PC-9 (cell line): ENCODE measurements at regions not wholly inside any gene's neighbourhood (a gene's known extent, or its start where the extent isn't known, plus 50 kb on each side); places are given as distances from the start of the nearest gene placed in this dataset.

ENCODE experiments used
- BruUV-seq: library from RNA; stranded (reverse); fragments of 400-500 nt; replicated peaks from 2 replicates; lab custom pipeline; 2021; lab: Mats Ljungman, UMichigan
- CTCF ChIA-PET: fragments of 300-600 bp; sonication (Branson Sonifier 250); formaldehyde crosslinking; loops from one replicate; lab custom pipeline; 2022; ENCODE audit warnings: antibody characterized with exemption; lab: Charles Lee
- POLR2A ChIA-PET: fragments of 300-600 bp; sonication (Branson Sonifier 250); formaldehyde crosslinking; loops from one replicate; lab custom pipeline; 2022; ENCODE audit warnings: antibody characterized with exemption; ENCODE audit not compliant: unreplicated experiment; lab: Charles Lee
- DNase-seq, 2 experiments: peaks; one replicate each; pipeline versions ENCODE4 v3.0.0 to v3.0.0-alpha.2; 2015 to 2022; ENCODE audit warnings: mixed read lengths in 1 of 2
- H2AFZ ChIP-seq: fragments of 200-600 bp; sonication (generic); 2 replicates; pipeline ENCODE4 v1.8.1; 2017; ENCODE audit warnings: antibody characterized with exemption
- H3F3A ChIP-seq: fragments of 200-600 bp; sonication (generic); 2 replicates; pipeline ENCODE4 v1.8.1; 2017; ENCODE audit warnings: antibody characterized with exemption, mild to moderate bottlenecking, low read depth; ENCODE audit not compliant: insufficient read depth
- H3K27ac ChIP-seq: fragments of 200-600 bp; sonication (generic); 2 replicates; pipeline ENCODE4 v1.6.1; 2016; ENCODE audit warnings: mixed run types
- H3K27me3 ChIP-seq: fragments of 200-600 bp; sonication (generic); 2 replicates; pipeline ENCODE4 v1.6.1; 2016; ENCODE audit warnings: low read depth, mixed run types; ENCODE audit not compliant: insufficient read depth
- H3K36me3 ChIP-seq: fragments of 200-600 bp; sonication (generic); 2 replicates; pipeline ENCODE4 v1.6.1; 2016; ENCODE audit warnings: low read depth, mixed run types
- H3K4me1 ChIP-seq: fragments of 200-600 bp; sonication (generic); replicated peaks from 2 replicates; pipeline ENCODE4 v1.6.1; 2016; ENCODE audit warnings: mixed run types; ENCODE audit not compliant: insufficient read depth
- H3K4me2 ChIP-seq: fragments of 200-600 bp; sonication (generic); 2 replicates; pipeline ENCODE4 v1.6.1; 2017; ENCODE audit warnings: mixed run types
- H3K4me3 ChIP-seq: fragments of 200-600 bp; sonication (generic); 2 replicates; pipeline ENCODE4 v1.6.1; 2016; ENCODE audit warnings: mixed run types
- H3K79me2 ChIP-seq: fragments of 200-600 bp; sonication (generic); 2 replicates; pipeline ENCODE4 v1.6.1; 2017; ENCODE audit warnings: low read depth, mixed run types
- H3K9me2 ChIP-seq: fragments of 200-600 bp; sonication (generic); 2 replicates; pipeline ENCODE4 v1.8.1; 2017; ENCODE audit warnings: mild to moderate bottlenecking; ENCODE audit not compliant: insufficient read depth
- H3K9me3 ChIP-seq: fragments of 200-600 bp; sonication (generic); 2 replicates; pipeline ENCODE4 v1.8.1; 2016; ENCODE audit warnings: low read depth; ENCODE audit not compliant: insufficient read depth
- H4K20me1 ChIP-seq: fragments of 200-600 bp; sonication (generic); 2 replicates; pipeline ENCODE4 v1.8.1; 2017; ENCODE audit not compliant: insufficient read depth
- CTCF ChIP-seq: fragments of 200-600 bp; sonication (generic); conservative IDR thresholded peaks from 2 replicates; pipeline ENCODE4 v1.6.1; 2017; ENCODE audit warnings: mixed run types, antibody characterized with exemption, mild to moderate bottlenecking, moderate library complexity
- EZH2 ChIP-seq: fragments of 200-600 bp; sonication (generic); IDR thresholded peaks from 2 replicates; pipeline ENCODE4 v1.8.0; 2017; ENCODE audit warnings: antibody characterized with exemption, low read depth
- intact Hi-C: fragments of 100-400 bp; cut with micrococcal nuclease; formaldehyde crosslinking; loops from one replicate; pipeline ENCODE4 v1.10.0; 2022; ENCODE audit not compliant: unreplicated experiment

- Histone ChIP-seq H3F3A (no peaks in the 10 kb centered on the region), H3K4me1 (no peaks in the 10 kb centered on the region), H4K20me1 (no peaks in the 10 kb centered on the region), H3K9me3 (no peaks in the 10 kb centered on the region), H3K4me2 (no peak overlapping the region), H3K27me3 (no peaks in the 10 kb centered on the region), H3K9me2 (no peaks in the 10 kb centered on the region), H3K4me3 (no peak overlapping the region), H3K36me3 (no peaks in the 10 kb centered on the region), H3K27ac (no peak overlapping the region), H3K79me2 (no peaks in the 10 kb centered on the region), H2AFZ (no peak overlapping the region)
- intact Hi-C loops, result no loop called here
- POLR2A ChIA-PET, result no interaction called here
- CTCF ChIA-PET, result no interaction called here
- DNase-seq, result no peak
- no TSS peak for BruUV-seq
- TF ChIP-seq EZH2, result no peak
- no peak for TF ChIP-seq CTCF
Measured at GRCh38 chr11:29847219-29847618, 169.6 kb downstream of the KCNA4 start.

- DNase-seq, result no peak
- TF ChIP-seq EZH2 (no peak), CTCF (no peak)
- CTCF ChIA-PET, result no interaction called here
- Histone ChIP-seq H3K27ac (no peak overlapping the region), H3K4me2 (no peak overlapping the region), H3K4me3 (no peak overlapping the region), H3K9me2 (0 out of 2 replicates have a peak, but pooled peaks cover 4% of the 10 kb centered on the region), H2AFZ (no peak overlapping the region), H3K27me3 (no peaks in the 10 kb centered on the region), H3F3A (no peaks in the 10 kb centered on the region), H3K9me3 (no peaks in the 10 kb centered on the region), H3K36me3 (no peaks in the 10 kb centered on the region), H4K20me1 (no peaks in the 10 kb centered on the region), H3K4me1 (no peaks in the 10 kb centered on the region), H3K79me2 (no peaks in the 10 kb centered on the region)
- no TSS peak for BruUV-seq
- intact Hi-C loops, result no loop called here
- POLR2A ChIA-PET, result no interaction called here
Measured at GRCh38 chr11:29844701-29845379, 172.0 kb downstream of the KCNA4 start.

GRCh38 chr11:29844031-29844430 is 172.8 kb downstream of the KCNA4 start:
- Histone ChIP-seq H3F3A (no peaks in the 10 kb centered on the region), H3K4me1 (no peaks in the 10 kb centered on the region), H3K4me2 (no peak overlapping the region), H3K27ac (no peak overlapping the region), H2AFZ (no peak overlapping the region), H3K27me3 (no peaks in the 10 kb centered on the region), H3K79me2 (no peaks in the 10 kb centered on the region), H3K9me3 (no peaks in the 10 kb centered on the region), H3K9me2 (0 out of 2 replicates have a peak, but pooled peaks cover 4% of the 10 kb centered on the region), H3K4me3 (no peak overlapping the region), H3K36me3 (no peaks in the 10 kb centered on the region), H4K20me1 (no peaks in the 10 kb centered on the region)
- BruUV-seq, result no TSS peak
- TF ChIP-seq EZH2 (no peak), CTCF (no peak)
- no peak for DNase-seq
- ChIA-PET CTCF (no interaction called here), POLR2A (no interaction called here)
- intact Hi-C loops, result no loop called here
